ENCODE measurements at regions not wholly inside any gene's neighbourhood (a gene's known extent, or its start where the extent isn't known, plus 50 kb on each side); places are given as distances from the start of the nearest gene placed in this dataset.
"Not testable (repeated sequence)": the region's sequence is repeated elsewhere in the genome, so short reads cannot be mapped to it uniquely, and the experiment has no call there.

GRCh38 chr7:91720260-91720937 is 160.1 kb downstream of the MTERF1 start (continued):
- TF ChIP-seq HIC1 (tag by site-specific recombination; IDR thresholded peaks at IDR 0.05) (no peak), ZNF26 (tag by site-specific recombination; IDR thresholded peaks at IDR 0.05) (no peak), ZNF423 (tag by site-specific recombination; IDR thresholded peaks at IDR 0.05) (no peak), ZNF704 (tag by site-specific recombination; IDR thresholded peaks at IDR 0.05) (no peak)

- ChIA-PET CTCF (no interaction called here), POLR2A (no interaction called here)
- no peaks in the 10 kb centered on the region for H3K36me3 ChIP-seq (ENCODE audit: control insufficient read depth in 2 of 2, insufficient read depth in 1 of 2, low read length in 2 of 2)
- TF ChIP-seq KLF1 (tag by site-specific recombination; IDR thresholded peaks at IDR 0.05) (no peak), REST (tag by site-specific recombination; IDR thresholded peaks at IDR 0.05) (no peak), PATZ1 (tag by site-specific recombination; IDR thresholded peaks at IDR 0.05) (no peak)
- H3K9me3 ChIP-seq (ENCODE audit: control insufficient read depth, insufficient read depth, low read depth, low read length) = no peaks in the 10 kb centered on the region
- no peak overlapping the region for H3K4me3 ChIP-seq (ENCODE audit: low read depth, low read length)
- H3K27ac ChIP-seq (ENCODE audit: extremely low read depth, low read depth, low read length) = no peak overlapping the region
- H3K4me1 ChIP-seq (ENCODE audit: control insufficient read depth, insufficient read depth, low read length) = no peaks in the 10 kb centered on the region
Observed at GRCh38 chr7:91722831-91723230, 157.7 kb downstream of the MTERF1 start.

GRCh38 chr7:91729046-91729445 is 151.5 kb downstream of the MTERF1 start:
- CTCF ChIA-PET; H3K36me3 ChIP-seq (ENCODE audit: control insufficient read depth in 2 of 2, insufficient read depth in 1 of 2, low read length in 2 of 2); H3K9me3 ChIP-seq (ENCODE audit: control insufficient read depth, insufficient read depth, low read depth, low read length); POLR2A ChIA-PET; H3K4me3 ChIP-seq (ENCODE audit: low read depth, low read length); H3K27ac ChIP-seq (ENCODE audit: extremely low read depth, low read depth, low read length); H3K4me1 ChIP-seq (ENCODE audit: control insufficient read depth, insufficient read depth, low read length): not testable (repeated sequence)

- no peak overlapping the region for H3K4me3 ChIP-seq (ENCODE audit: low read depth, low read length)
- POLR2A ChIA-PET = no interaction called here
- H3K9me3 ChIP-seq (ENCODE audit: control insufficient read depth, insufficient read depth, low read depth, low read length) = no peaks in the 10 kb centered on the region
- H3K27ac ChIP-seq (ENCODE audit: extremely low read depth, low read depth, low read length) = no peak overlapping the region
- CTCF ChIA-PET = interaction anchor here (0.9 kb wide), 1 partner anchor 13 kb away, joined by 3 read pairs; no protein-coding TSS in a partner anchor
- no peaks in the 10 kb centered on the region for H3K36me3 ChIP-seq (ENCODE audit: control insufficient read depth in 2 of 2, insufficient read depth in 1 of 2, low read length in 2 of 2)
- no peaks in the 10 kb centered on the region for H3K4me1 ChIP-seq (ENCODE audit: control insufficient read depth, insufficient read depth, low read length)
- no peak for TF ChIP-seq ZNF274 (IDR thresholded peaks at IDR 0.05; ENCODE audit: low read length)
- no peak for TF ChIP-seq ZNF274 (tag by site-specific recombination; IDR thresholded peaks at IDR 0.05; ENCODE audit: borderline replicate concordance)
- TF ChIP-seq ZNF776 (tag by site-specific recombination; IDR thresholded peaks at IDR 0.05; ENCODE audit: borderline replicate concordance) = no peak
- no peak for TF ChIP-seq PRDM4 (tag by site-specific recombination; IDR thresholded peaks at IDR 0.05)
- TF ChIP-seq ZNF701 (tag by site-specific recombination; IDR thresholded peaks at IDR 0.05) = no peak
- TF ChIP-seq ZSCAN5A (tag by site-specific recombination; IDR thresholded peaks at IDR 0.05) = no peak
Observed at GRCh38 chr7:91731976-91732375, 148.5 kb downstream of the MTERF1 start.
